ENCODE measurements at regions not wholly inside any gene's neighbourhood (a gene's known extent, or its start where the extent isn't known, plus 50 kb on each side); places are given as distances from the start of the nearest gene placed in this dataset.

DNA sequence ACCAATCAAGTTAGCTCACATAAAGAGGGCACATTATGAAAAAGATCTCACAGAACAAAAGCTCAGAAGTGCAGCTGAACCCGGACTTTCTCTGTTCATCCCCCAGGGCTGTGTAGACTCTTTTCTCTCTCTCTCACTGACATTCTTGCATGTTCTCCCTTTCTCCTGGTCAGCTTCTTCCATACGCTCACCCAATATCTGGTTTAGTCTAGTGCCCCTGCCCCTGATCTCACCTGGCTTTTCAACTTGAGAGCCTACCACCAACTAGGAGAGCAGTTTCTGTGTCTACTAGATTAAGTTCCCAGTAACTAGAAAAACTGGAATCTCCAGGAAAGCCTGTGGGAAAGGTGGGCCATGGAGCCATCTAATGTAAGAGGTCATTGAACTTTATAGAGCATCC lies 126.9 kb upstream of the GRIK3 start:
- no peak overlapping the region for H3K9ac ChIP-seq (ENCODE audit: extremely low read depth, insufficient read length, low read length)
- Mint-ChIP-seq H3K27me3 (ENCODE audit: low read depth) (peaks cover 8% of the 10 kb centered on the region), H3K27ac (no peak overlapping the region), H3K36me3 (ENCODE audit: insufficient read depth in 1 of 3, low read depth in 3 of 3) (no peaks in the 10 kb centered on the region), H3K4me3 (no peak overlapping the region), H3K9me3 (peaks cover 15 to 17% of the 10 kb centered on the region in 2 experiments), H3K4me1 (no peaks in the 10 kb centered on the region)
- H2AFZ ChIP-seq (ENCODE audit: low read length), result no peak overlapping the region
- no peak overlapping the region for H3K23ac ChIP-seq (ENCODE audit: insufficient read length, low read depth, low read length)
- H3K79me1 ChIP-seq (ENCODE audit: insufficient read depth, low read depth, low read length, poor library complexity, severe bottlenecking), result no peaks in the 10 kb centered on the region
- H2BK15ac ChIP-seq (ENCODE audit: low read depth, low read length), result no peak overlapping the region
- H3K4ac ChIP-seq (ENCODE audit: low read depth, low read length), result no peak overlapping the region
- DNase-seq, result no peak
- H4K20me1 ChIP-seq (ENCODE audit: control insufficient read depth, insufficient read depth, insufficient read length), result no peaks in the 10 kb centered on the region
- H3K27ac ChIP-seq (ENCODE audit: insufficient read length, low read depth, low read length), result no peak overlapping the region
- no peak overlapping the region for H2BK20ac ChIP-seq (ENCODE audit: low read depth, low read length, poor library complexity, severe bottlenecking)
- TF ChIP-seq, protein P1, sequence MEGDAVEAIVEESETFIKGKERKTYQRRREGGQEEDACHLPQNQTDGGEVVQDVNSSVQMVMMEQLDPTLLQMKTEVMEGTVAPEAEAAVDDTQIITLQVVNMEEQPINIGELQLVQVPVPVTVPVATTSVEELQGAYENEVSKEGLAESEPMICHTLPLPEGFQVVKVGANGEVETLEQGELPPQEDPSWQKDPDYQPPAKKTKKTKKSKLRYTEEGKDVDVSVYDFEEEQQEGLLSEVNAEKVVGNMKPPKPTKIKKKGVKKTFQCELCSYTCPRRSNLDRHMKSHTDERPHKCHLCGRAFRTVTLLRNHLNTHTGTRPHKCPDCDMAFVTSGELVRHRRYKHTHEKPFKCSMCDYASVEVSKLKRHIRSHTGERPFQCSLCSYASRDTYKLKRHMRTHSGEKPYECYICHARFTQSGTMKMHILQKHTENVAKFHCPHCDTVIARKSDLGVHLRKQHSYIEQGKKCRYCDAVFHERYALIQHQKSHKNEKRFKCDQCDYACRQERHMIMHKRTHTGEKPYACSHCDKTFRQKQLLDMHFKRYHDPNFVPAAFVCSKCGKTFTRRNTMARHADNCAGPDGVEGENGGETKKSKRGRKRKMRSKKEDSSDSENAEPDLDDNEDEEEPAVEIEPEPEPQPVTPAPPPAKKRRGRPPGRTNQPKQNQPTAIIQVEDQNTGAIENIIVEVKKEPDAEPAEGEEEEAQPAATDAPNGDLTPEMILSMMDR (conservative IDR thresholded peaks at IDR 0.05), result no peak
- no peak overlapping the region for H2BK120ac ChIP-seq (ENCODE audit: low read depth, low read length, poor library complexity, severe bottlenecking)
- no peak overlapping the region for H4K91ac ChIP-seq (ENCODE audit: insufficient read length, low read depth, low read length)
- no peaks in the 10 kb centered on the region for H3K23me2 ChIP-seq (ENCODE audit: insufficient read length, low read depth, low read length, poor library complexity, severe bottlenecking)
- H3K4me1 ChIP-seq (ENCODE audit: insufficient read depth, low read length), result no peaks in the 10 kb centered on the region
- WGBS (ENCODE audit: extremely low coverage, insufficient read length, low lambda C conversion rate), result no CpG with 5 or more reads among the region's 2 CpGs
- no peaks in the 10 kb centered on the region for H3K9me3 ChIP-seq (ENCODE audit: control insufficient read depth, low read depth, low read length)
- H3K4me2 ChIP-seq (ENCODE audit: insufficient read depth, insufficient read length, low read length), result no peak overlapping the region
- no peak overlapping the region for H4K8ac ChIP-seq (replicated peaks; ENCODE audit: insufficient read length, low read depth, low read length)
- H3K18ac ChIP-seq (ENCODE audit: insufficient read length, low read depth, low read length), result no peak overlapping the region
- H3K14ac ChIP-seq (ENCODE audit: insufficient read depth, low read length), result no peak overlapping the region
- H3K27me3 ChIP-seq (ENCODE audit: insufficient read depth, low read length), result no peaks in the 10 kb centered on the region
- H2BK5ac ChIP-seq (ENCODE audit: insufficient read length, low read length), result no peak overlapping the region
- no peaks in the 10 kb centered on the region for H3K79me2 ChIP-seq (ENCODE audit: insufficient read depth, low read length)
- no peak overlapping the region for H3T11ph ChIP-seq (ENCODE audit: low read length)
- no peak overlapping the region for H2BK12ac ChIP-seq (ENCODE audit: insufficient read length, low read depth, low read length)
- H3K56ac ChIP-seq (ENCODE audit: insufficient read length, low read depth, low read length), result no peak overlapping the region
- no peak overlapping the region for H4K5ac ChIP-seq (ENCODE audit: insufficient read length, low read depth, low read length)
- no peak overlapping the region for H2AK5ac ChIP-seq (ENCODE audit: insufficient read length, low read length)

Data from H9 (cell line).